OCI-LY7 (cell line): ENCODE measurements at regions not wholly inside any gene's neighbourhood (a gene's known extent, or its start where the extent isn't known, plus 50 kb on each side); places are given as distances from the start of the nearest gene placed in this dataset.

ENCODE experiments used
- BruUV-seq: library from RNA; stranded (reverse); fragments of 400-500 nt; replicated peaks from 2 replicates; lab custom pipeline; 2021; lab: Mats Ljungman, UMichigan
- CTCF ChIA-PET: fragments of 300-600 bp; sonication (Branson Sonifier 250); formaldehyde crosslinking; loops from one replicate; lab custom pipeline; 2022; ENCODE audit warnings: antibody characterized with exemption; ENCODE audit not compliant: unreplicated experiment; lab: Charles Lee
- POLR2A ChIA-PET: fragments of 300-600 bp; sonication (Branson Sonifier 250); formaldehyde crosslinking; loops from one replicate; lab custom pipeline; 2022; ENCODE audit warnings: antibody characterized with exemption; lab: Charles Lee
- DNase-seq: peaks from one replicate; pipeline ENCODE4 v3.0.0-alpha.2; 2015; ENCODE audit warnings: low spot score
- H2AFZ ChIP-seq: fragments of 200-600 bp; sonication (generic), shearing (Covaris generic); 2 replicates; pipeline ENCODE4 v1.6.1; 2014; ENCODE audit warnings: mild to moderate bottlenecking, antibody characterized with exemption, low read length, moderate library complexity
- H3K27ac ChIP-seq: fragments of 200-600 bp; sonication (generic); 2 replicates; pipeline ENCODE4 v1.5.1; 2014; ENCODE audit warnings: mixed run types, low read depth, mild to moderate bottlenecking, moderate library complexity, low read length, inconsistent platforms; ENCODE audit not compliant: poor library complexity, severe bottlenecking
- H3K36me3 ChIP-seq: fragments of 200-600 bp; sonication (generic); 2 replicates; pipeline ENCODE4 v1.6.1; 2014; ENCODE audit warnings: mild to moderate bottlenecking, antibody characterized with exemption, low read length, moderate library complexity, mixed read lengths; ENCODE audit not compliant: insufficient read depth
- H3K4me1 ChIP-seq: fragments of 200-600 bp; sonication (generic); 2 replicates; pipeline ENCODE4 v1.5.1; 2014; ENCODE audit warnings: mild to moderate bottlenecking, low read length; ENCODE audit not compliant: insufficient read depth, poor library complexity, severe bottlenecking
- H3K4me2 ChIP-seq: fragments of 200-600 bp; sonication (generic); 2 replicates; pipeline ENCODE4 v1.6.1; 2014; ENCODE audit warnings: mild to moderate bottlenecking, low read length
- H3K4me3 ChIP-seq: fragments of 200-600 bp; sonication (generic); 2 replicates; pipeline ENCODE4 v1.5.1; 2014; ENCODE audit warnings: mild to moderate bottlenecking, low read depth, low read length; ENCODE audit not compliant: poor library complexity, severe bottlenecking
- H3K79me2 ChIP-seq: fragments of 200-600 bp; sonication (generic); 2 replicates; pipeline ENCODE4 v1.6.1; 2016; ENCODE audit warnings: low read depth, mild to moderate bottlenecking, low read length, moderate library complexity, mixed read lengths; ENCODE audit not compliant: insufficient read depth
- H3K9me2 ChIP-seq: fragments of 200-600 bp; sonication (generic); 2 replicates; pipeline ENCODE4 v1.6.1; 2016; ENCODE audit warnings: mild to moderate bottlenecking, low read length, mixed read lengths; ENCODE audit not compliant: insufficient read depth
- H3K9me3 ChIP-seq: fragments of 200-600 bp; sonication (generic); 2 replicates; pipeline ENCODE4 v1.6.1; 2014; ENCODE audit warnings: mild to moderate bottlenecking, mixed run types, low read length, mixed read lengths
- H4K20me1 ChIP-seq: fragments of 200-600 bp; sonication (generic); 2 replicates; pipeline ENCODE4 v1.6.1; 2014; ENCODE audit warnings: mild to moderate bottlenecking, antibody characterized with exemption, low read length, moderate library complexity, mixed read lengths; ENCODE audit not compliant: insufficient read depth
- CTCF ChIP-seq: fragments of 200-600 bp; sonication (generic); conservative IDR thresholded peaks from 2 replicates; pipeline ENCODE4 v1.5.1; 2014; ENCODE audit warnings: mild to moderate bottlenecking, antibody characterized with exemption, low read length, moderate library complexity, mixed read lengths
- EZH2phosphoT487 ChIP-seq: fragments of 200-600 bp; sonication (generic); IDR thresholded peaks from 2 replicates; pipeline ENCODE4 v1.6.1; 2018; ENCODE audit warnings: low read depth, borderline replicate concordance, mild to moderate bottlenecking, mixed run types, antibody characterized with exemption, low read length, moderate library complexity, mixed read lengths
- intact Hi-C: fragments of 100-400 bp; cut with micrococcal nuclease; formaldehyde crosslinking; loops from one replicate; pipeline ENCODE4 v1.10.0; 2022; ENCODE audit not compliant: unreplicated experiment

- no peaks in the 10 kb centered on the region for H3K36me3 ChIP-seq
- 0 out of 2 replicates have a peak, but pooled peaks cover 6% of the 10 kb centered on the region for H3K9me3 ChIP-seq
- intact Hi-C loops: no loop called here
- ChIA-PET CTCF (no interaction called here), POLR2A (no interaction called here)
- no peak overlapping the region for H2AFZ ChIP-seq
- H3K4me1 ChIP-seq: no peaks in the 10 kb centered on the region
- H3K9me2 ChIP-seq: no peaks in the 10 kb centered on the region
- TF ChIP-seq CTCF (no peak), EZH2phosphoT487 (no peak)
- no TSS peak for BruUV-seq
- no peak overlapping the region for H3K4me2 ChIP-seq
- no peaks in the 10 kb centered on the region for H4K20me1 ChIP-seq
- H3K4me3 ChIP-seq: no peak overlapping the region
- no peak for DNase-seq
- H3K27ac ChIP-seq: no peak overlapping the region
- no peaks in the 10 kb centered on the region for H3K79me2 ChIP-seq
Measured at GRCh38 chr16:54862529-54862928, 68.1 kb upstream of the IRX5 start.

GRCh38 chr16:54856871-54857270, 73.8 kb upstream of the IRX5 start:
- Histone ChIP-seq H3K9me3 (peaks cover 23% of the 10 kb centered on the region; the same call in 1 of the 2 replicates), H3K4me1 (no peaks in the 10 kb centered on the region), H3K36me3 (no peaks in the 10 kb centered on the region), H4K20me1 (no peaks in the 10 kb centered on the region), H3K4me3 (no peak overlapping the region), H3K79me2 (no peaks in the 10 kb centered on the region), H2AFZ (no peak overlapping the region), H3K27ac (no peak overlapping the region), H3K4me2 (no peak overlapping the region), H3K9me2 (no peaks in the 10 kb centered on the region)
- ChIA-PET CTCF (no interaction called here), POLR2A (no interaction called here)
- intact Hi-C loops: no loop called here
- TF ChIP-seq CTCF: no peak
- no peak for TF ChIP-seq EZH2phosphoT487
- no peak for DNase-seq
- BruUV-seq: no TSS peak

GRCh38 chr16:54847609-54848008, 83.1 kb upstream of the IRX5 start:
- no peak for TF ChIP-seq CTCF
- no peak for TF ChIP-seq EZH2phosphoT487
- intact Hi-C loops: no loop called here

More at GRCh38 chr16:54847609-54848008, 83.1 kb upstream of the IRX5 start:
- BruUV-seq: no TSS peak
- H3K4me3 ChIP-seq: no peak overlapping the region
- H3K79me2 ChIP-seq: no peaks in the 10 kb centered on the region
- H4K20me1 ChIP-seq: no peaks in the 10 kb centered on the region
- ChIA-PET CTCF (no interaction called here), POLR2A (interaction anchor here (0.7 kb wide), 2 partner anchors 26 to 28 kb away, joined by 3 read pairs; no protein-coding TSS in a partner anchor)
- no peak overlapping the region for H3K4me2 ChIP-seq
- no peaks in the 10 kb centered on the region for H3K36me3 ChIP-seq
- no peaks in the 10 kb centered on the region for H3K9me2 ChIP-seq
- H3K27ac ChIP-seq: no peak overlapping the region
- no peak for DNase-seq
- H3K9me3 ChIP-seq: no peaks in the 10 kb centered on the region
- H3K4me1 ChIP-seq: no peaks in the 10 kb centered on the region
- no peak overlapping the region for H2AFZ ChIP-seq
